Neural cell (in vitro differentiated cells): ENCODE measurements at regions not wholly inside any gene's neighbourhood (a gene's known extent, or its start where the extent isn't known, plus 50 kb on each side); places are given as distances from the start of the nearest gene placed in this dataset.

ENCODE experiments used
- EP300 ChIP-seq: fragments of 450-650 bp; conservative IDR thresholded peaks from 2 replicates; pipeline ENCODE4 v1.6.1; 2014; ENCODE audit warnings: antibody characterized with exemption, mild to moderate bottlenecking, moderate library complexity; ENCODE audit not compliant: poor library complexity, severe bottlenecking
- EZH2 ChIP-seq: fragments of 200-600, 300-800 bp; shearing (Covaris generic), sonication (generic); IDR thresholded peaks from 2 replicates; pipeline ENCODE4 v1.6.1; 2014; ENCODE audit warnings: antibody characterized with exemption, low read length, borderline replicate concordance, mild to moderate bottlenecking; ENCODE audit not compliant: insufficient read depth, poor library complexity, severe bottlenecking
- POLR2AphosphoS5 ChIP-seq: IDR thresholded peaks from 2 replicates; pipeline ENCODE4 v1.6.1; 2012
- TF ChIP-seq, protein P1 (sequence below): fragments of 450-650 bp; IDR thresholded peaks from 2 replicates; pipeline ENCODE4 v1.5.1; 2014; ENCODE audit warnings: antibody characterized with exemption, mild to moderate bottlenecking, moderate library complexity; ENCODE audit not compliant: poor library complexity, severe bottlenecking

DNA sequence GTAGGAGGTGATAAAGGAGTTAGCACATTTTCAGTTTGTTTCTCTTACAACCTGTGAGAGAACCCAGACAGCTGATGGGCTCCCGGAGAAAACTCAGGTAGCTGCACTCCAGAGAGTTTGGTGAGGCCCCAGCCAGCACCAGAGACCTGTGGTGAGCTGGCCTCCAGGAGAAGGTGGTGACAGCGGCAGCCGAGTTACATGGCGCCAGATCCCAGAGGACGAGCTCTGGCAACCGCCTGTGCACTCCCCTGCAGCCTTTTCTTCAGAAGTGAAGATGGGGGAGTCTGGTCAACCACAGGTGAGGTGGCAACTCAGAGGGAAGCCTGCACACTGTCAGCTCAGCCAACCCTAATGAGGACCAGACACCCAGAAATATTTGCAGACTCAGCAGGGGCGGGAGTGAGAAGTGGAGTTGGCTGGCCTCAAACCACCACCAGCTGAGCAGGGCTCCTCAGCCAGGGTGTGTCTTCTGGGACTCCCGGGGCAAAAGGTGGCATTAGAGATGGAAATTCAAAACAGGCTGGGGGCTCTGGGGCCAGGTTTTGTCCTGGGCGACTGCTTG is 209.7 kb downstream of the SETD4 start:
- TF ChIP-seq EZH2: no peak
- TF ChIP-seq, protein P1, sequence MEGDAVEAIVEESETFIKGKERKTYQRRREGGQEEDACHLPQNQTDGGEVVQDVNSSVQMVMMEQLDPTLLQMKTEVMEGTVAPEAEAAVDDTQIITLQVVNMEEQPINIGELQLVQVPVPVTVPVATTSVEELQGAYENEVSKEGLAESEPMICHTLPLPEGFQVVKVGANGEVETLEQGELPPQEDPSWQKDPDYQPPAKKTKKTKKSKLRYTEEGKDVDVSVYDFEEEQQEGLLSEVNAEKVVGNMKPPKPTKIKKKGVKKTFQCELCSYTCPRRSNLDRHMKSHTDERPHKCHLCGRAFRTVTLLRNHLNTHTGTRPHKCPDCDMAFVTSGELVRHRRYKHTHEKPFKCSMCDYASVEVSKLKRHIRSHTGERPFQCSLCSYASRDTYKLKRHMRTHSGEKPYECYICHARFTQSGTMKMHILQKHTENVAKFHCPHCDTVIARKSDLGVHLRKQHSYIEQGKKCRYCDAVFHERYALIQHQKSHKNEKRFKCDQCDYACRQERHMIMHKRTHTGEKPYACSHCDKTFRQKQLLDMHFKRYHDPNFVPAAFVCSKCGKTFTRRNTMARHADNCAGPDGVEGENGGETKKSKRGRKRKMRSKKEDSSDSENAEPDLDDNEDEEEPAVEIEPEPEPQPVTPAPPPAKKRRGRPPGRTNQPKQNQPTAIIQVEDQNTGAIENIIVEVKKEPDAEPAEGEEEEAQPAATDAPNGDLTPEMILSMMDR: no peak
- TF ChIP-seq POLR2AphosphoS5: no peak
- TF ChIP-seq EP300: no peak
